ENCODE measurements at regions not wholly inside any gene's neighbourhood (a gene's known extent, or its start where the extent isn't known, plus 50 kb on each side); places are given as distances from the start of the nearest gene placed in this dataset.
"Not testable (repeated sequence)": the region's sequence is repeated elsewhere in the genome, so short reads cannot be mapped to it uniquely, and the experiment has no call there.

GRCh38 chr12:105455261-105455660 lies 124.8 kb downstream of the C12orf75 start:
- DNase-seq (ENCODE audit: low spot score): no peak
- FAIRE-seq: no peak

GRCh38 chr12:105457026-105457425 lies 126.5 kb downstream of the C12orf75 start:
- FAIRE-seq: no peak

DNA sequence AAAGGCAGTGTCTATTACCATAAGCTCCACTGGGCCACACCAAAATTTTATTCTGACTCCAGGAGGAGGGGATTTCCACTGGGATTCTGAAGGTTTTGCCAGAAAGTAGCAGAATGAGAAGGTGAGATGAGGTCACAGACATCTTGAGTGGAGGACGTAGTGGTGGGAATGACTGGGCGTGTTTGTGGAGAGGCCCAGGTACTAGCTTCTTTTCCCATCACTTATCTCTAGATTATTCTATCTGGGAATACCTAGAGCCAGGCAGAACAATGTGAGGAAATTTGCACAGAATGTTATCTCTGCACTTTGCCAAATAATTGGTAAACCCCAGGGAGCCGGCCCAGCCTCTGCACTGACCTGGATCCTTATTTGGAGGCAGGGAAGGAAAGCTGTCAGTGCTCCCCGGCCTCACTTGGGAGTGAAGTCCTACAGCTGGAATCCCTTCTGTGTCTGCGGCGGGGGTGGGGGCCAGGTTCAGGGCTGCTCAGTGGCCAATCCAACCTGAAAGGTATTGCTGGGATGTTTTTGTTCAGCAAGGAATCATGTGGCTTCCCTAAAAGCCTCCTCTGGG lies 129.4 kb downstream of the C12orf75 start:
- DNase-seq (ENCODE audit: low spot score) (no peak), FAIRE-seq (no peak)

More at GRCh38 chr12:105457026-105457425, 126.5 kb downstream of the C12orf75 start:
- DNase-seq (ENCODE audit: low spot score): no peak

- no peak for FAIRE-seq
- no peak for DNase-seq (ENCODE audit: low spot score)
Measured at GRCh38 chr12:105461271-105461943, 130.9 kb downstream of the C12orf75 start.

DNA sequence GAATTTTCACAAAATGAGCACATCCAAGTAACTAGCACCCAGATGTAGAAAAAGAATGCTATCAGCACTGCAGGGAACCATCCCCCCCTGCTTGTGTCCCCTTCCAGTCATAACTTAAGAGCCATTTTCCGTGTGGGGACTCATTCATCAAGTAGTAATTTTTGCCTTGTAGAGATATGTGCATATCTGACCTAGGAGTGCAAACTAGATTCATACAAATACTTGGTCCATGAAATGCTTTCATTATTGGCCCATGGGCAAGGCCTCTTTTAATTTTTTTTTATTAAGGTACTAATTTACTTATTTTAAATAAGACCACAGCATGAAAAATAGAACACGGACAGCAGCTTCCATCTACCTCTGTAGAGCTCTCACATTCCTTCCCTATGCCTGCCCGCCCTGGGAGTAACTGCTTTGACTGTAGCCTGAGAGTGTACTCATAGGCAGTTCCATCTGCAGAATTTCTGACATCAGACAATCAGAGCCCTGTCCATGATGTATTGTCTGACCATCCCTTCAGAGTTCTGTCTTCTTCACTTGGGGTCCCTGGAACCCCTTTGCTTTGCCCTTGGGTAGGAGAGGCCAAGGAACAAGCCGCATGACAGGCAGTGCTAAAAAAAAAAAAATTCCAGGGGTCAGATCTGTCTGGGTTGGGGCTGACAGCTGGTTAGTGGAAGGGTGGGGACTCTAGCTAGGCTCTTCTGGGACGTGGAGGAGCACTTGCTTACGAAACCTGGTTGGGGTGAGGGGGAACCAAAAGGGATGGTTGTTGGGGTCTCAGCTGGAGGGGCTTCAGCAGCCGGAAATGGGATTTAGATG lies 131.7 kb downstream of the C12orf75 start:
- FAIRE-seq (no peak), DNase-seq (ENCODE audit: low spot score) (no peak)

DNA sequence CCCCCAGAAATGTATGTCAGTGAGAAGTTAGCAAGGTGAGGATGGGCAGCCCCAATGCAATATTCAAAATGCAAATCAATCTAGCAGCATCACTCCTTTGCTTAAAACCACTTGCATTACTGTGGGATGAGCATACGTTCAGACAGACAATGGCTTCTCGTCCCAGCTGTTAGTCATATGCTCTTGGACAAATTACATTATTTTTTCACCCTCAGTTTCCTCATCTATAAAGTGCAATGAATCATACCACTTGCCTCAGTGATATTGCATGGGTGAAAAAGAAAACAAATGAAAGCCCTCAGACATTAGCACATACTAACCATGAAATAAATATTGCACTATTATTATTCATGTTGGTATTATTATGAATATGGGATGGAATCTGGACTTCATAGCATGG lies 132.3 kb downstream of the C12orf75 start:
- FAIRE-seq (no peak), DNase-seq (ENCODE audit: low spot score) (peak; percentile 20)

DNA sequence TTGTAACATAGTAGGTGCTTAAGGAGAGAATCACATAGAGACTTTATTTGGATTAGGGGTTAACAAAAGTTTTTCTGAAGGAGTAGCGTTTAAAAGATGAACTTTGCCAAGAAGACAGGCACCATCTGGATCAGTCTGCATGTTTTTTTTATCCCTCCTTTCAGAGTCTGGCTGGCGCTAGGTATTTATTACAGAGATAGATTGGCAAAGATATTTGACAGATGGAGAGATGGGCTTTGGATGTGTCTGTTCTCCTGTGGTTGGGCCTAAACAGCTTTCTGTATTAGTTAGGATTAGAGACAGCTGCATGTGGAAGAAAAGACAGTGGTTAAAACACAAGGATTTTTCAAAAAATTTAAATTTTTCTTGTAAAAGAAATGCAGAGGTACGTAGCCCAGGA lies 133.9 kb downstream of the C12orf75 start:
- FAIRE-seq: no peak
- no peak for DNase-seq (ENCODE audit: low spot score)

GRCh38 chr12:105466231-105466900 lies 135.9 kb downstream of the C12orf75 start:
- no peak for FAIRE-seq
- no peak for DNase-seq (ENCODE audit: low spot score)

GRCh38 chr12:105466901-105467598 lies 136.6 kb downstream of the C12orf75 start:
- DNase-seq (ENCODE audit: low spot score): no peak
- no peak for FAIRE-seq

DNA sequence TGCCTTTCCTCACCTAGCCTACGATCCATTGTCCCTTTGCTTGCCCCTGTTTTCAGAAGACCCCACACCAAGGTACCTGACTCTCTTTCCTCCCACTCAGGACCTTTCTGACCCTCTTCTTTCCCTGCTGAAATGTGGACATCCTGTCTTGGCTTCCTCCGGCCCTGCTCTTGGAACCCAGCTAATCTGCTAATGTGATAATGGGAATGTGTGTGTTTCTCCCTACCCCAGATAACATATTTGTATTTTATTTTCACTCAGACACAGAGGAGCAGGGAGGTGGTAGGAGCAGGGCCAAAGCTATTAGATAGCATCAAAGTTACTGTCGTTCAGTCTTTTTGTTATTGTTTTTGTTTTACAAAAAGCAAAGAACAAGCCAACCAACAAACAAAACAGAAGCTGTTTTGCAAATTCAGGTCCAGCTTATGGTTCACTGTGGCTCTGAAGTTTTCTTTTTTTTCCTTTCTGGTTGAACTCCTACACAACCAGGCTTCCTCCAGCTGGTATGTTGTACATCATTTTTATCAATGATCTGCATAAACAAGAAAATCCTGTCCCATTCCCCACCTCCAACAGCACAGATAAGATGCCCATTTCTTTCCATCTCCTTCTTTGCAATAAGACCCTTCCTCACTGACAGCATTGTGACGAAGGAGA lies 137.3 kb downstream of the C12orf75 start:
- no peak for FAIRE-seq
- no peak for DNase-seq (ENCODE audit: low spot score)

GRCh38 chr12:105468464-105468863 lies 138.0 kb downstream of the C12orf75 start:
- DNase-seq (ENCODE audit: low spot score) (no peak), FAIRE-seq (no peak)

- DNase-seq (ENCODE audit: low spot score) (no peak), FAIRE-seq (no peak)
Measured at GRCh38 chr12:105469211-105469610, 138.7 kb downstream of the C12orf75 start.

GRCh38 chr12:105469701-105470100 lies 139.2 kb downstream of the C12orf75 start:
- no peak for DNase-seq (ENCODE audit: low spot score)
- FAIRE-seq: no peak

DNA sequence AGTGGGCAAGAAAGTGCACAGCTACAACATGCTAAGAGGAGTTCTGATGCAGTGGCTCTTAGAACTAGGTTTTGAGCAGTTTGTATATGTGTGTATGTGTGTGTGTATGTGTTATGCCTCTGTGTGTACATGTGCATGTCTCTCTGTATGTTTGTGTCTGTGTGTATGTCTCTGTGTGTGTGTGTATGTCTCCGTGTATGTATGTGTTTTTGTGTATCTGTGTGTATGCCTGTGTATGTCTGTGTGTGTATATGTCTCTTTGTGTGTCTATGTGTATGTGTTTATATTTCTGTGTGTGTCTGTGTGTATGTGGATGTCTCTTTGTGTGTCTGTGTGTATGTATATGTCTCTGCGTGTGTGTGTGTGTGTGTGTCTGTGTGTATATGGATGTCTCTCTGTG lies 139.6 kb downstream of the C12orf75 start:
- no peak for FAIRE-seq
- no peak for DNase-seq (ENCODE audit: low spot score)

- DNase-seq (ENCODE audit: low spot score): no peak
- FAIRE-seq: no peak
Measured at GRCh38 chr12:105470601-105471000, 140.1 kb downstream of the C12orf75 start.

- DNase-seq (ENCODE audit: low spot score) (peak; percentile 37), FAIRE-seq (no peak)
Measured at GRCh38 chr12:105474672-105475071, 144.2 kb downstream of the C12orf75 start.

- FAIRE-seq (no peak), DNase-seq (ENCODE audit: low spot score) (no peak)
Measured at GRCh38 chr12:105476616-105477015, 146.1 kb downstream of the C12orf75 start.

DNA sequence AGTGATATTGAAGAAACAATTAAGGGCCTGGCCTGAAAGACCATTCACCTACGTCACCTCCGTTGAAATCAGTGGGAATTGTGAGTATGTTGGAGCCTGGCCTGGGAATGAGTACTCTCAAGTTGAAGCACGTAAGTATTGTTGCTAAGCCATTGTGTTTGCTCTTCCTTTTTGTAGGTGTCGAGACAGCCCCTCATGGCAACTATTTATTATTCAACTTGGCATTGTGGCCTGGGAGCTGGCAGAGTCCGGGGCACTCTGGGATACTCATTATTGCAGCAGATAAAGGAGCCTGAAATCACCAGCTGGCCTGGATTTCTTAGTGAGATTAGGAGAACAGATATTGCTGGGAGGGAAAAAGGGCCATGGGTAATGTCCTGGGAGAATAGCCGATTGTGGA lies 147.4 kb downstream of the C12orf75 start:
- no peak for FAIRE-seq

DNA sequence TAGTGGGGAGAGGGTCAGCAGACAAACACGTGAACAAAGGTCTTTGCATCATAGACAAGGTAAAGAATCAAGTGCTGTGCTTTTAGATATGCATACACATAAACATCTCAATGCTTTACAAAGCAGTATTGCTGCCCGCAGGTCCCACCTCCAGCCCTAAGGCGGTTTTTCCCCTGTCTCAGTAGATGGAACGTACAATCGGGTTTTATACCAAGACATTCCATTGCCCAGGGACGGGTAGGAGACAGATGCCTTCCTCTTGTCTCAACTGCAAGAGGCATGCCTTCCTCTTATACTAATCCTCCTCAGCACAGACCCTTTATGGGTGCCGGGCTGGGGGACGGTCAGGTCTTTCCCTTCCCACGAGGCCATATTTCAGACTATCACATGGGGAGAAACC lies 148.3 kb downstream of the C12orf75 start:
- FAIRE-seq; DNase-seq (ENCODE audit: low spot score): not testable (repeated sequence)

More for the DNA sequence above, 147.4 kb downstream of the C12orf75 start:
- no peak for DNase-seq (ENCODE audit: low spot score)

- FAIRE-seq: no peak
- DNase-seq (ENCODE audit: low spot score): no peak
Measured at GRCh38 chr12:105479710-105480109, 149.2 kb downstream of the C12orf75 start.

- DNase-seq (ENCODE audit: low spot score) (no peak), FAIRE-seq (no peak)
Measured at GRCh38 chr12:105480162-105480561, 149.7 kb downstream of the C12orf75 start.

All from RCC 7860 (cell line).